ENCODE measurements at regions not wholly inside any gene's neighbourhood (a gene's known extent, or its start where the extent isn't known, plus 50 kb on each side); places are given as distances from the start of the nearest gene placed in this dataset.

GRCh38 chr18:10094154-10094553, 180.3 kb downstream of the VAPA start:
- no peak for DNase-seq (ENCODE audit: low spot score)
- intact Hi-C loops (cut with DNase I): no loop called here
- Histone ChIP-seq H3K9me3 (no peaks in the 10 kb centered on the region), H3K27ac (no peak overlapping the region), H3K36me3 (no peaks in the 10 kb centered on the region), H3K27me3 (replicated peaks; ENCODE audit: insufficient read depth) (no peaks in the 10 kb centered on the region), H3K4me3 (no peak overlapping the region), H3K4me1 (replicated peaks) (no peaks in the 10 kb centered on the region)
- WGBS: 35% methylated on average over 1 of the region's 1 CpG
- no peak for TF ChIP-seq CTCF (IDR thresholded peaks at IDR 0.05)
- no peak for TF ChIP-seq POLR2A (IDR thresholded peaks at IDR 0.05)
- no peak for TF ChIP-seq POLR2AphosphoS5 (IDR thresholded peaks at IDR 0.05)

GRCh38 chr18:10094655-10095054, 180.8 kb downstream of the VAPA start:
- intact Hi-C loops (cut with DNase I): no loop called here
- WGBS: 56% methylated on average over 1 of the region's 1 CpG
- H3K4me3 ChIP-seq: no peak overlapping the region
- no peaks in the 10 kb centered on the region for H3K36me3 ChIP-seq
- TF ChIP-seq POLR2AphosphoS5 (IDR thresholded peaks at IDR 0.05) (no peak), POLR2A (IDR thresholded peaks at IDR 0.05) (no peak), CTCF (IDR thresholded peaks at IDR 0.05) (no peak)
- H3K9me3 ChIP-seq: no peaks in the 10 kb centered on the region
- DNase-seq (ENCODE audit: low spot score): no peak
- H3K27me3 ChIP-seq (replicated peaks; ENCODE audit: insufficient read depth): no peaks in the 10 kb centered on the region
- no peak overlapping the region for H3K27ac ChIP-seq
- H3K4me1 ChIP-seq (replicated peaks): no peaks in the 10 kb centered on the region

- DNase-seq (ENCODE audit: low spot score): no peak
- H3K27ac ChIP-seq: no peak overlapping the region
- H3K4me3 ChIP-seq: no peak overlapping the region
- H3K27me3 ChIP-seq (replicated peaks; ENCODE audit: insufficient read depth): no peaks in the 10 kb centered on the region
- H3K36me3 ChIP-seq: no peaks in the 10 kb centered on the region
- intact Hi-C loops (cut with DNase I): no loop called here
- WGBS: 97% methylated on average over 3 of the region's 3 CpGs
- H3K4me1 ChIP-seq (replicated peaks): no peaks in the 10 kb centered on the region
- no peaks in the 10 kb centered on the region for H3K9me3 ChIP-seq
- TF ChIP-seq POLR2AphosphoS5 (IDR thresholded peaks at IDR 0.05) (no peak), POLR2A (IDR thresholded peaks at IDR 0.05) (no peak), CTCF (IDR thresholded peaks at IDR 0.05) (no peak)
These were observed 181.5 kb downstream of the VAPA start for GRCh38 chr18:10095356-10095755.

- WGBS: 96% methylated on average over 6 of the region's 7 CpGs
- no peak overlapping the region for H3K4me3 ChIP-seq
- no peak for TF ChIP-seq CTCF (IDR thresholded peaks at IDR 0.05)
- no peak for TF ChIP-seq POLR2AphosphoS5 (IDR thresholded peaks at IDR 0.05)
- TF ChIP-seq POLR2A (IDR thresholded peaks at IDR 0.05): no peak
- no peak overlapping the region for H3K27ac ChIP-seq
- no peaks in the 10 kb centered on the region for H3K36me3 ChIP-seq
- no peaks in the 10 kb centered on the region for H3K27me3 ChIP-seq (replicated peaks; ENCODE audit: insufficient read depth)
- intact Hi-C loops (cut with DNase I): no loop called here
- H3K9me3 ChIP-seq: no peaks in the 10 kb centered on the region
- no peak for DNase-seq (ENCODE audit: low spot score)
- no peaks in the 10 kb centered on the region for H3K4me1 ChIP-seq (replicated peaks)
These were observed 185.8 kb downstream of the VAPA start for GRCh38 chr18:10099539-10100140.

- 81% methylated on average over 4 of the region's 4 CpGs for WGBS
- intact Hi-C loops (cut with DNase I): no loop called here
- TF ChIP-seq POLR2A (IDR thresholded peaks at IDR 0.05): no peak
- TF ChIP-seq CTCF (IDR thresholded peaks at IDR 0.05): no peak
- TF ChIP-seq POLR2AphosphoS5 (IDR thresholded peaks at IDR 0.05): no peak
- no peaks in the 10 kb centered on the region for H3K36me3 ChIP-seq
- no peaks in the 10 kb centered on the region for H3K4me1 ChIP-seq (replicated peaks)
- H3K9me3 ChIP-seq: no peaks in the 10 kb centered on the region
- H3K27me3 ChIP-seq (replicated peaks; ENCODE audit: insufficient read depth): no peaks in the 10 kb centered on the region
- H3K27ac ChIP-seq: no peak overlapping the region
- no peak for DNase-seq (ENCODE audit: low spot score)
- no peak overlapping the region for H3K4me3 ChIP-seq
These were observed 186.4 kb downstream of the VAPA start for GRCh38 chr18:10100196-10100595.

All from prostate gland (tissue), 2 donors.